Fibroblast of lung (primary cell): ENCODE measurements at regions not wholly inside any gene's neighbourhood (a gene's known extent, or its start where the extent isn't known, plus 50 kb on each side); places are given as distances from the start of the nearest gene placed in this dataset.
A peak's percentile ranks its signal among the peaks of the same experiment; 100 is the strongest.

Source experiments
- DNase-seq, 2 donors: peaks; one replicate each; pipeline versions ENCODE4 v3.0.0 to v3.0.0-alpha.2; 2010; ENCODE audit warnings: low read depth in 2 of 2
- H2AFZ ChIP-seq: 2 replicates; pipeline ENCODE4 v1.5.1; 2012; ENCODE audit warnings: low read length, control low read depth, inconsistent platforms
- H3K27ac ChIP-seq: 2 replicates; pipeline ENCODE4 v1.5.1; 2011; ENCODE audit warnings: low read length, control low read depth; ENCODE audit not compliant: insufficient read depth
- H3K27me3 ChIP-seq: 2 replicates; pipeline ENCODE4 v1.5.1; 2011; ENCODE audit warnings: mild to moderate bottlenecking, low read length; ENCODE audit not compliant: control insufficient read depth, insufficient read depth
- H3K36me3 ChIP-seq: 2 replicates; pipeline ENCODE4 v1.5.1; 2011; ENCODE audit warnings: low read length; ENCODE audit not compliant: control insufficient read depth, insufficient read depth
- H3K4me1 ChIP-seq: 2 replicates; pipeline ENCODE4 v1.5.1; 2011; ENCODE audit warnings: low read length; ENCODE audit not compliant: control insufficient read depth, insufficient read depth; ENCODE audit errors: extremely low read depth
- H3K4me2 ChIP-seq: 2 replicates; pipeline ENCODE4 v1.5.1; 2011; ENCODE audit warnings: low read length, control low read depth; ENCODE audit not compliant: insufficient read depth; ENCODE audit errors: extremely low read depth
- H3K4me3 ChIP-seq, 4 experiments: fragments of 200-600 bp in 1 of 4; sonication (generic) in 1 of 4; replicated peaks in 1 of 4; 2 replicates each; pipeline ENCODE4 v1.5.1; 2011 to 2016; ENCODE audit warnings: low read length in 4 of 4, low read depth in 3 of 4, mild to moderate bottlenecking in 3 of 4, control low read depth in 2 of 4, inconsistent platforms in 1 of 4, mixed read lengths in 1 of 4; ENCODE audit not compliant: insufficient read depth in 1 of 4; ENCODE audit errors: control extremely low read depth in 1 of 4
- H3K79me2 ChIP-seq: 2 replicates; pipeline ENCODE4 v1.5.1; 2012; ENCODE audit warnings: mild to moderate bottlenecking, low read length, inconsistent platforms; ENCODE audit not compliant: control insufficient read depth, insufficient read depth
- H3K9ac ChIP-seq: 2 replicates; pipeline ENCODE4 v1.5.1; 2011; ENCODE audit warnings: mild to moderate bottlenecking, low read length, control low read depth; ENCODE audit not compliant: insufficient read depth
- H3K9me3 ChIP-seq: 2 replicates; pipeline ENCODE4 v1.5.1; 2012; ENCODE audit warnings: low read depth, low read length; ENCODE audit not compliant: control insufficient read depth, insufficient read depth
- H4K20me1 ChIP-seq: 2 replicates; pipeline ENCODE4 v1.5.1; 2011; ENCODE audit warnings: low read length; ENCODE audit not compliant: control insufficient read depth, insufficient read depth; ENCODE audit errors: extremely low read depth
- CTCF ChIP-seq, 2 donors: IDR thresholded peaks in 1 of 2; conservative IDR thresholded peaks in 1 of 2; 1 replicate in 1 of 2; 2 replicates in 1 of 2; pipeline ENCODE4 v1.5.1; 2011 to 2012; ENCODE audit warnings: low read length in 2 of 2, control low read depth in 1 of 2, inconsistent platforms in 1 of 2, low read depth in 1 of 2, mild to moderate bottlenecking in 1 of 2
- EZH2 ChIP-seq: IDR thresholded peaks from 2 replicates; pipeline ENCODE4 v1.5.1; 2012; ENCODE audit warnings: low read length, control low read depth, mild to moderate bottlenecking; ENCODE audit errors: missing control alignments

DNA sequence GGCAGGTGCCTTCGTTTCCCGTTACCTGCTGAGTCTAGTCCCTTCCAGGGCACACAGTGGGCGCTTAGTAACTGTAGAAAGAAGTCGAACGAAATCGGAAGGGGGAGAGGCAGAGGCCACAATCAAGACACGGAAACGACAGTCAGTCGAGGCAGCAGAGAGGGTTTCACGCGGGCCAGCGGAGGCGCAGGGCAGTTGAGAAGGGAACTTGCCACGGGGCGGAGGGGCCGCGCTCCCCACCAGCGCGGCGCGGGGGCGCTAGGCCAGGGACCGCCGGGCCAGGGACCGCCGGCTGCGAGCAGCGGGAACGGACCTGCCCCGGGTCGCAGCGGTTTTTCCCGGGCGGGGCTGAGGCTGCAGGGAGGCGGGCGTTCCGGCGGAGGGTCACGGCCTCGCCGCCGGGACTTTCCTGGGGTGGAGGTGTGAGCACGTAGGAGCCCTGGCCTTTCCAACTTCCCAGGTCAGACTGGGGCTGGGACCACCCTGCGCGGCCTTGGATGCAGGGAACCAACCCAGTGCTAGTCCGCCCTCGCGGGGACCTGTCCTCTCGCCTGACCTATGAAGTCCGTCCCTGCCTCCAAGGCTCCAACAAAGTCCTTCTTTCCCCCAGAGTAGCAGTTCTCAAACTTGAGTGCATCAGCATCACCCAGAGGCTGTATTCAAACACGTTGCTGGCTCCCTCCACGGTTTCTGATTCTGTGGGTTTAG is 150.1 kb upstream of the FGGY start:
- H3K9ac ChIP-seq = peak overlapping the region; percentile 73
- DNase-seq = peak; percentile 30 to 47
- H3K36me3 ChIP-seq = no peaks in the 10 kb centered on the region
- H3K4me3 ChIP-seq = peak overlapping the region; percentile 49 to 60 (median 54)
- no peaks in the 10 kb centered on the region for H3K79me2 ChIP-seq
- H3K9me3 ChIP-seq = no peaks in the 10 kb centered on the region
- TF ChIP-seq EZH2 = no peak
- peak; percentile 13 to 20 for TF ChIP-seq CTCF (conservative IDR thresholded peaks at IDR 0.05 in 1 of 2, IDR thresholded peaks at IDR 0.05 in 1 of 2; ENCODE audit: low read depth in 1 of 2, low read length in 2 of 2)
- peak overlapping the region; percentile 96 for H3K4me2 ChIP-seq
- peaks cover 36% of the 10 kb centered on the region for H3K4me1 ChIP-seq
- H4K20me1 ChIP-seq = no peaks in the 10 kb centered on the region
- H3K27ac ChIP-seq = peak overlapping the region; percentile 85
- peak overlapping the region; percentile 90 for H2AFZ ChIP-seq
- H3K27me3 ChIP-seq = no peaks in the 10 kb centered on the region

- H3K9me3 ChIP-seq = no peaks in the 10 kb centered on the region
- DNase-seq = no peak
- no peaks in the 10 kb centered on the region for H4K20me1 ChIP-seq
- no peak overlapping the region for H3K4me3 ChIP-seq
- H3K4me1 ChIP-seq = peaks cover 23% of the 10 kb centered on the region
- no peak overlapping the region for H3K9ac ChIP-seq
- no peak overlapping the region for H2AFZ ChIP-seq
- no peak overlapping the region for H3K27ac ChIP-seq
- TF ChIP-seq CTCF (conservative IDR thresholded peaks at IDR 0.05 in 1 of 2, IDR thresholded peaks at IDR 0.05 in 1 of 2; ENCODE audit: low read depth in 1 of 2, low read length in 2 of 2) = no peak
- no peak for TF ChIP-seq EZH2
- H3K4me2 ChIP-seq = no peak overlapping the region
- no peaks in the 10 kb centered on the region for H3K79me2 ChIP-seq
- no peaks in the 10 kb centered on the region for H3K36me3 ChIP-seq
- H3K27me3 ChIP-seq = no peaks in the 10 kb centered on the region
Measured at GRCh38 chr1:59149435-59149834, 147.5 kb upstream of the FGGY start.

GRCh38 chr1:59150577-59151386 is 146.1 kb upstream of the FGGY start:
- no peak overlapping the region for H2AFZ ChIP-seq
- no peaks in the 10 kb centered on the region for H3K9me3 ChIP-seq
- peaks cover 22% of the 10 kb centered on the region for H3K4me1 ChIP-seq
- H3K79me2 ChIP-seq = no peaks in the 10 kb centered on the region
- no peaks in the 10 kb centered on the region for H4K20me1 ChIP-seq
- no peak overlapping the region for H3K9ac ChIP-seq
- peak; percentile 99 to 100 for DNase-seq
- no peaks in the 10 kb centered on the region for H3K27me3 ChIP-seq
- H3K27ac ChIP-seq = peak overlapping the region; percentile 91
- H3K36me3 ChIP-seq = no peaks in the 10 kb centered on the region
- TF ChIP-seq EZH2 = no peak
- peak in 1 of 2 donors; percentile 8 for TF ChIP-seq CTCF (conservative IDR thresholded peaks at IDR 0.05 in 1 of 2, IDR thresholded peaks at IDR 0.05 in 1 of 2; ENCODE audit: low read depth in 1 of 2, low read length in 2 of 2)
- H3K4me3 ChIP-seq = peak overlapping the region in 3 of 4 experiments; percentile 9 to 42 (median 23)
- peak overlapping the region; percentile 77 for H3K4me2 ChIP-seq
